Transverse colon (tissue), 4 donors: ENCODE measurements at regions not wholly inside any gene's neighbourhood (a gene's known extent, or its start where the extent isn't known, plus 50 kb on each side); places are given as distances from the start of the nearest gene placed in this dataset.

Experiments used
- DNase-seq: peaks from one replicate; pipeline ENCODE4 v3.0.0-alpha.2; 2019
- H3K27ac ChIP-seq, 4 donors: fragments of 200-600 bp; sonication (generic); 2 replicates each; pipeline ENCODE4 v1.5.1; 2016 to 2018; ENCODE audit warnings: inconsistent platforms in 4 of 4
- H3K27me3 ChIP-seq: fragments of 200-600 bp; sonication (generic); 2 replicates; pipeline ENCODE4 v1.5.1; 2017; ENCODE audit warnings: inconsistent platforms
- H3K36me3 ChIP-seq, 4 donors: fragments of 200-600 bp; sonication (generic); 2 replicates each; pipeline ENCODE4 v1.5.1; 2017 to 2019; ENCODE audit warnings: inconsistent platforms in 4 of 4
- H3K4me1 ChIP-seq, 4 donors: fragments of 200-600 bp; sonication (generic); 2 replicates each; pipeline ENCODE4 v1.5.1; 2017 to 2020; ENCODE audit warnings: inconsistent platforms in 4 of 4
- H3K4me3 ChIP-seq, 4 donors: fragments of 200-600 bp; sonication (generic); 1 replicate in 1 of 4; 2 replicates in 3 of 4; pipeline versions ENCODE4 v1.5.1 to v1.6.1; 2017 to 2019; ENCODE audit warnings: inconsistent platforms in 4 of 4
- H3K9me3 ChIP-seq, 2 donors: fragments of 200-600 bp; sonication (generic); 2 replicates each; pipeline ENCODE4 v1.5.1; 2017 to 2019; ENCODE audit warnings: inconsistent platforms in 2 of 2
- CTCF ChIP-seq, 5 experiments: fragments of 200-600 bp in 3 of 5; fragments of 450-650 bp in 2 of 5; sonication (generic) in 3 of 5; IDR thresholded peaks; 1 replicate in 2 of 5; 2 replicates in 3 of 5; pipeline ENCODE4 v1.5.1; 2016 to 2017; ENCODE audit warnings: antibody characterized with exemption in 5 of 5, inconsistent platforms in 3 of 5, mild to moderate bottlenecking in 2 of 5, moderate library complexity in 1 of 5
- EP300 ChIP-seq: sonication (generic); formaldehyde crosslinking; IDR thresholded peaks from one replicate; pipeline ENCODE4 v1.6.1; 2017; ENCODE audit warnings: antibody characterized with exemption, low read depth
- POLR2A ChIP-seq: fragments of 450-650 bp; IDR thresholded peaks from one replicate; pipeline ENCODE4 v1.6.1; 2016; ENCODE audit warnings: antibody characterized with exemption, mild to moderate bottlenecking, moderate library complexity
- POLR2AphosphoS5 ChIP-seq, 3 donors: sonication (generic); formaldehyde crosslinking; IDR thresholded peaks; one replicate each; pipeline ENCODE4 v1.6.1; 2016; ENCODE audit warnings: antibody characterized with exemption in 3 of 3
- WGBS, 2 donors: methylation state at CpG; one replicate each; pipeline ENCODE4 v1.1.5; 2018; ENCODE audit warnings: low coverage in 1 of 2; 5-methylcytosine and 5-hydroxymethylcytosine counted together
- in situ Hi-C, 4 donors: fragments of 200-750 bp; cut with MboI; loops; one replicate each; pipeline versions ENCODE4 v1.15.0 to v1.15.1; 2017; ENCODE audit warnings: low sequenced_read_pairs in 3 of 4, low pct_ligation_motif_present in 1 of 4, low pct_unique_long_range_greater_than_20kb in 1 of 4
- intact Hi-C: fragments of 100-400 bp; cut with DNase I; formaldehyde crosslinking; loops from one replicate; pipeline ENCODE4 v1.15.1; 2023; ENCODE audit warnings: low total_unique reads

- H3K36me3 ChIP-seq: no peaks in the 10 kb centered on the region
- no peak overlapping the region for H3K4me3 ChIP-seq
- WGBS, 2 donors: 73% methylated on average over 1 of the region's 1 CpG; no CpG with 5 or more reads in 1 of the 2 donors
- DNase-seq: no peak
- intact Hi-C loops: no loop called here
- H3K27ac ChIP-seq: no peak overlapping the region
- no peak for TF ChIP-seq CTCF (IDR thresholded peaks at IDR 0.05)
- no peak for TF ChIP-seq POLR2AphosphoS5 (IDR thresholded peaks at IDR 0.05)
- TF ChIP-seq POLR2A: no peak
- TF ChIP-seq EP300: no peak
- no peaks in the 10 kb centered on the region for H3K4me1 ChIP-seq
- no peaks in the 10 kb centered on the region for H3K27me3 ChIP-seq
- H3K9me3 ChIP-seq: no peaks in the 10 kb centered on the region
- in situ Hi-C loops: no loop called here
These were observed 331.0 kb downstream of the STIM2 start for GRCh38 chr4:27191592-27191991.

- intact Hi-C loops: no loop called here
These were observed 334.0 kb downstream of the STIM2 start for GRCh38 chr4:27194599-27195176.

GRCh38 chr4:27198246-27198645, 337.6 kb downstream of the STIM2 start:
- Histone ChIP-seq H3K36me3 (no peaks in the 10 kb centered on the region), H3K4me3 (no peak overlapping the region), H3K4me1 (no peaks in the 10 kb centered on the region), H3K9me3 (no peaks in the 10 kb centered on the region), H3K27me3 (no peaks in the 10 kb centered on the region), H3K27ac (no peak overlapping the region)
- in situ Hi-C loops: no loop called here
- no peak for DNase-seq
- 50% methylated on average over 2 of the region's 2 CpGs for WGBS, 2 donors
- intact Hi-C loops: no loop called here
- TF ChIP-seq CTCF (IDR thresholded peaks at IDR 0.05) (no peak), EP300 (no peak), POLR2A (no peak), POLR2AphosphoS5 (IDR thresholded peaks at IDR 0.05) (no peak)

More at GRCh38 chr4:27194599-27195176, 334.0 kb downstream of the STIM2 start:
- Histone ChIP-seq H3K4me1 (no peaks in the 10 kb centered on the region), H3K36me3 (no peaks in the 10 kb centered on the region), H3K4me3 (no peak overlapping the region), H3K9me3 (no peaks in the 10 kb centered on the region), H3K27me3 (no peaks in the 10 kb centered on the region), H3K27ac (no peak overlapping the region)
- TF ChIP-seq CTCF (IDR thresholded peaks at IDR 0.05): no peak
- TF ChIP-seq EP300: no peak
- no peak for TF ChIP-seq POLR2AphosphoS5 (IDR thresholded peaks at IDR 0.05)
- TF ChIP-seq POLR2A: no peak
- in situ Hi-C loops: no loop called here
- WGBS, 2 donors: 45 to 47% methylated on average over 2 of the region's 2 CpGs
- DNase-seq: no peak

GRCh38 chr4:27198971-27199370, 338.3 kb downstream of the STIM2 start:
- 35 to 59% methylated on average over 2 of the region's 2 CpGs for WGBS, 2 donors
- Histone ChIP-seq H3K4me1 (no peaks in the 10 kb centered on the region), H3K36me3 (no peaks in the 10 kb centered on the region), H3K4me3 (no peak overlapping the region), H3K27ac (no peak overlapping the region), H3K9me3 (no peaks in the 10 kb centered on the region), H3K27me3 (no peaks in the 10 kb centered on the region)
- in situ Hi-C loops: no loop called here
- intact Hi-C loops: no loop called here
- DNase-seq: no peak
- no peak for TF ChIP-seq EP300
- TF ChIP-seq POLR2AphosphoS5 (IDR thresholded peaks at IDR 0.05): no peak
- TF ChIP-seq POLR2A: no peak
- TF ChIP-seq CTCF (IDR thresholded peaks at IDR 0.05): no peak
